Neutrophil (primary cell): ENCODE measurements at regions not wholly inside any gene's neighbourhood (a gene's known extent, or its start where the extent isn't known, plus 50 kb on each side); places are given as distances from the start of the nearest gene placed in this dataset.

Experiments
- H3K27ac ChIP-seq: fragments of 200-600 bp; sonication (generic); 2 replicates; pipeline ENCODE4 v1.5.1; 2016; ENCODE audit warnings: mild to moderate bottlenecking, moderate library complexity
- H3K27me3 ChIP-seq: fragments of 200-600 bp; sonication (generic); 2 replicates; pipeline ENCODE4 v1.6.0; 2016; ENCODE audit warnings: mild to moderate bottlenecking
- H3K36me3 ChIP-seq: fragments of 200-600 bp; sonication (generic); 2 replicates; pipeline ENCODE4 v1.5.1; 2017
- H3K4me1 ChIP-seq, 2 experiments: fragments of 200-600 bp in 1 of 2; sonication (generic) in 1 of 2; 1 replicate in 1 of 2; 2 replicates in 1 of 2; pipeline versions ENCODE4 v1.5.1 to v1.6.1; 2013 to 2016; ENCODE audit warnings: low read depth in 1 of 2, low read length in 1 of 2, mild to moderate bottlenecking in 1 of 2, moderate library complexity in 1 of 2; ENCODE audit not compliant: control insufficient read depth in 1 of 2, insufficient read depth in 1 of 2
- H3K4me3 ChIP-seq, 2 experiments: fragments of 200-600 bp in 1 of 2; sonication (generic) in 1 of 2; 1 replicate in 1 of 2; 2 replicates in 1 of 2; pipeline ENCODE4 v1.5.1; 2013 to 2016; ENCODE audit warnings: low read depth in 1 of 2, low read length in 1 of 2, mild to moderate bottlenecking in 1 of 2, moderate library complexity in 1 of 2
- H3K9me3 ChIP-seq: fragments of 200-600 bp; sonication (generic); 2 replicates; pipeline ENCODE4 v1.5.1; 2016
- CTCF ChIP-seq: fragments of 200-600 bp; sonication (generic); IDR thresholded peaks from 2 replicates; pipeline ENCODE4 v1.5.1; 2016; ENCODE audit warnings: antibody characterized with exemption

GRCh38 chr4:117691572-117692351 lies 342.5 kb upstream of the NDST3 start:
- Histone ChIP-seq H3K36me3 (no peaks in the 10 kb centered on the region), H3K27me3 (no peaks in the 10 kb centered on the region), H3K4me3 (no peak overlapping the region), H3K9me3 (no peaks in the 10 kb centered on the region), H3K4me1 (no peaks in the 10 kb centered on the region), H3K27ac (no peak overlapping the region)
- no peak for TF ChIP-seq CTCF

GRCh38 chr4:117692538-117692937 lies 341.7 kb upstream of the NDST3 start:
- H3K36me3 ChIP-seq = no peaks in the 10 kb centered on the region
- H3K4me1 ChIP-seq = no peaks in the 10 kb centered on the region
- TF ChIP-seq CTCF = no peak
- H3K27ac ChIP-seq = no peak overlapping the region
- H3K9me3 ChIP-seq = no peaks in the 10 kb centered on the region
- H3K27me3 ChIP-seq = no peaks in the 10 kb centered on the region
- no peak overlapping the region for H3K4me3 ChIP-seq

- H3K36me3 ChIP-seq = no peaks in the 10 kb centered on the region
- H3K4me1 ChIP-seq = no peaks in the 10 kb centered on the region
- H3K4me3 ChIP-seq = no peak overlapping the region
- no peaks in the 10 kb centered on the region for H3K27me3 ChIP-seq
- no peak for TF ChIP-seq CTCF
- no peak overlapping the region for H3K27ac ChIP-seq
- H3K9me3 ChIP-seq = no peaks in the 10 kb centered on the region
These were observed 334.7 kb upstream of the NDST3 start for GRCh38 chr4:117699595-117699994.

GRCh38 chr4:117700111-117700892 lies 334.0 kb upstream of the NDST3 start:
- no peak overlapping the region for H3K4me3 ChIP-seq
- no peak for TF ChIP-seq CTCF
- H3K27me3 ChIP-seq = no peaks in the 10 kb centered on the region

GRCh38 chr4:117702353-117702752 lies 331.9 kb upstream of the NDST3 start:
- Histone ChIP-seq H3K4me1 (no peaks in the 10 kb centered on the region), H3K27ac (no peak overlapping the region), H3K27me3 (no peaks in the 10 kb centered on the region), H3K9me3 (no peaks in the 10 kb centered on the region), H3K4me3 (no peak overlapping the region), H3K36me3 (no peaks in the 10 kb centered on the region)
- no peak for TF ChIP-seq CTCF

More at GRCh38 chr4:117700111-117700892, 334.0 kb upstream of the NDST3 start:
- Histone ChIP-seq H3K4me1 (no peaks in the 10 kb centered on the region), H3K27ac (no peak overlapping the region), H3K36me3 (no peaks in the 10 kb centered on the region), H3K9me3 (no peaks in the 10 kb centered on the region)
